ENCODE measurements at regions not wholly inside any gene's neighbourhood (a gene's known extent, or its start where the extent isn't known, plus 50 kb on each side); places are given as distances from the start of the nearest gene placed in this dataset.
"Not testable (repeated sequence)": the region's sequence is repeated elsewhere in the genome, so short reads cannot be mapped to it uniquely, and the experiment has no call there.

- H3K9me3 ChIP-seq (ENCODE audit: control insufficient read depth, low read length); H3K27me3 ChIP-seq (ENCODE audit: control insufficient read depth, insufficient read depth, low read length); H3K4me3 ChIP-seq (ENCODE audit: low read length); H3K36me3 ChIP-seq (ENCODE audit: control insufficient read depth, insufficient read depth, low read length); H3K4me1 ChIP-seq (ENCODE audit: control insufficient read depth, insufficient read depth, low read length); H3K9ac ChIP-seq (ENCODE audit: low read length): not testable (repeated sequence)
These were observed 53.0 kb upstream of the C1QTNF3 start for GRCh38 chr5:34096033-34096432.

GRCh38 chr5:34099891-34100290 lies 56.9 kb upstream of the C1QTNF3 start:
- H3K4me3 ChIP-seq (ENCODE audit: low read length); H3K27me3 ChIP-seq (ENCODE audit: control insufficient read depth, insufficient read depth, low read length); H3K4me1 ChIP-seq (ENCODE audit: control insufficient read depth, insufficient read depth, low read length); H3K9me3 ChIP-seq (ENCODE audit: control insufficient read depth, low read length); H3K9ac ChIP-seq (ENCODE audit: low read length); H3K36me3 ChIP-seq (ENCODE audit: control insufficient read depth, insufficient read depth, low read length): not testable (repeated sequence)

- not testable (repeated sequence) for H3K27me3 ChIP-seq (ENCODE audit: control insufficient read depth, insufficient read depth, low read length); H3K36me3 ChIP-seq (ENCODE audit: control insufficient read depth, insufficient read depth, low read length); H3K9me3 ChIP-seq (ENCODE audit: control insufficient read depth, low read length); H3K9ac ChIP-seq (ENCODE audit: low read length); H3K4me3 ChIP-seq (ENCODE audit: low read length); H3K4me1 ChIP-seq (ENCODE audit: control insufficient read depth, insufficient read depth, low read length)
These were observed 58.6 kb upstream of the C1QTNF3 start for GRCh38 chr5:34101567-34101966.

- not testable (repeated sequence) for H3K36me3 ChIP-seq (ENCODE audit: control insufficient read depth, insufficient read depth, low read length); H3K9me3 ChIP-seq (ENCODE audit: control insufficient read depth, low read length); H3K4me3 ChIP-seq (ENCODE audit: low read length); H3K4me1 ChIP-seq (ENCODE audit: control insufficient read depth, insufficient read depth, low read length); H3K9ac ChIP-seq (ENCODE audit: low read length); H3K27me3 ChIP-seq (ENCODE audit: control insufficient read depth, insufficient read depth, low read length)
These were observed 65.9 kb upstream of the C1QTNF3 start for GRCh38 chr5:34108897-34109296.

GRCh38 chr5:34124280-34124679 lies 81.3 kb upstream of the C1QTNF3 start:
- not testable (repeated sequence) for H3K4me1 ChIP-seq (ENCODE audit: control insufficient read depth, insufficient read depth, low read length); H3K9ac ChIP-seq (ENCODE audit: low read length); H3K36me3 ChIP-seq (ENCODE audit: control insufficient read depth, insufficient read depth, low read length); H3K4me3 ChIP-seq (ENCODE audit: low read length); H3K27me3 ChIP-seq (ENCODE audit: control insufficient read depth, insufficient read depth, low read length); H3K9me3 ChIP-seq (ENCODE audit: control insufficient read depth, low read length)

GRCh38 chr5:34125354-34125753 lies 82.3 kb upstream of the C1QTNF3 start:
- not testable (repeated sequence) for H3K9me3 ChIP-seq (ENCODE audit: control insufficient read depth, low read length); H3K4me1 ChIP-seq (ENCODE audit: control insufficient read depth, insufficient read depth, low read length); H3K36me3 ChIP-seq (ENCODE audit: control insufficient read depth, insufficient read depth, low read length); H3K4me3 ChIP-seq (ENCODE audit: low read length); H3K27me3 ChIP-seq (ENCODE audit: control insufficient read depth, insufficient read depth, low read length); H3K9ac ChIP-seq (ENCODE audit: low read length)

GRCh38 chr5:34126741-34127140 lies 83.7 kb upstream of the C1QTNF3 start:
- not testable (repeated sequence) for H3K27me3 ChIP-seq (ENCODE audit: control insufficient read depth, insufficient read depth, low read length); H3K36me3 ChIP-seq (ENCODE audit: control insufficient read depth, insufficient read depth, low read length); H3K4me1 ChIP-seq (ENCODE audit: control insufficient read depth, insufficient read depth, low read length); H3K4me3 ChIP-seq (ENCODE audit: low read length); H3K9ac ChIP-seq (ENCODE audit: low read length); H3K9me3 ChIP-seq (ENCODE audit: control insufficient read depth, low read length)

- not testable (repeated sequence) for H3K36me3 ChIP-seq (ENCODE audit: control insufficient read depth, insufficient read depth, low read length); H3K27me3 ChIP-seq (ENCODE audit: control insufficient read depth, insufficient read depth, low read length); H3K4me3 ChIP-seq (ENCODE audit: low read length); H3K9me3 ChIP-seq (ENCODE audit: control insufficient read depth, low read length); H3K4me1 ChIP-seq (ENCODE audit: control insufficient read depth, insufficient read depth, low read length); H3K9ac ChIP-seq (ENCODE audit: low read length)
These were observed 84.8 kb upstream of the C1QTNF3 start for GRCh38 chr5:34127818-34128217.

GRCh38 chr5:34128890-34129289 lies 85.9 kb upstream of the C1QTNF3 start:
- not testable (repeated sequence) for H3K4me1 ChIP-seq (ENCODE audit: control insufficient read depth, insufficient read depth, low read length); H3K36me3 ChIP-seq (ENCODE audit: control insufficient read depth, insufficient read depth, low read length); H3K4me3 ChIP-seq (ENCODE audit: low read length); H3K9me3 ChIP-seq (ENCODE audit: control insufficient read depth, low read length); H3K27me3 ChIP-seq (ENCODE audit: control insufficient read depth, insufficient read depth, low read length); H3K9ac ChIP-seq (ENCODE audit: low read length)

- not testable (repeated sequence) for H3K4me1 ChIP-seq (ENCODE audit: control insufficient read depth, insufficient read depth, low read length); H3K9me3 ChIP-seq (ENCODE audit: control insufficient read depth, low read length); H3K36me3 ChIP-seq (ENCODE audit: control insufficient read depth, insufficient read depth, low read length)
These were observed 112.0 kb upstream of the C1QTNF3 start for GRCh38 chr5:34154988-34155387.

GRCh38 chr5:34156703-34157414 lies 113.8 kb upstream of the C1QTNF3 start:
- not testable (repeated sequence) for H3K4me3 ChIP-seq (ENCODE audit: low read length); H3K27me3 ChIP-seq (ENCODE audit: control insufficient read depth, insufficient read depth, low read length); H3K36me3 ChIP-seq (ENCODE audit: control insufficient read depth, insufficient read depth, low read length); H3K9me3 ChIP-seq (ENCODE audit: control insufficient read depth, low read length); H3K9ac ChIP-seq (ENCODE audit: low read length); H3K4me1 ChIP-seq (ENCODE audit: control insufficient read depth, insufficient read depth, low read length)

More at GRCh38 chr5:34154988-34155387, 112.0 kb upstream of the C1QTNF3 start:
- H3K4me3 ChIP-seq (ENCODE audit: low read length); H3K27me3 ChIP-seq (ENCODE audit: control insufficient read depth, insufficient read depth, low read length); H3K9ac ChIP-seq (ENCODE audit: low read length): not testable (repeated sequence)

- not testable (repeated sequence) for H3K36me3 ChIP-seq (ENCODE audit: control insufficient read depth, insufficient read depth, low read length); H3K9me3 ChIP-seq (ENCODE audit: control insufficient read depth, low read length); H3K4me1 ChIP-seq (ENCODE audit: control insufficient read depth, insufficient read depth, low read length); H3K9ac ChIP-seq (ENCODE audit: low read length); H3K27me3 ChIP-seq (ENCODE audit: control insufficient read depth, insufficient read depth, low read length); H3K4me3 ChIP-seq (ENCODE audit: low read length)
These were observed 117.9 kb upstream of the C1QTNF3 start for GRCh38 chr5:34160904-34161303.

GRCh38 chr5:34171398-34171797 lies 128.4 kb upstream of the C1QTNF3 start:
- not testable (repeated sequence) for H3K4me1 ChIP-seq (ENCODE audit: control insufficient read depth, insufficient read depth, low read length); H3K4me3 ChIP-seq (ENCODE audit: low read length); H3K27me3 ChIP-seq (ENCODE audit: control insufficient read depth, insufficient read depth, low read length); H3K9ac ChIP-seq (ENCODE audit: low read length); H3K9me3 ChIP-seq (ENCODE audit: control insufficient read depth, low read length); H3K36me3 ChIP-seq (ENCODE audit: control insufficient read depth, insufficient read depth, low read length)
